BLaER1 (cell line): ENCODE measurements at regions not wholly inside any gene's neighbourhood (a gene's known extent, or its start where the extent isn't known, plus 50 kb on each side); places are given as distances from the start of the nearest gene placed in this dataset.

ENCODE experiments used
- H3K27ac ChIP-seq: shearing (Covaris generic); formaldehyde crosslinking; 2 replicates; pipeline ENCODE4 v1.8.1; 2022
- H3K27me3 ChIP-seq: shearing (Covaris generic); formaldehyde crosslinking; 2 replicates; pipeline ENCODE4 v1.8.1; 2022
- H3K36me3 ChIP-seq: shearing (Covaris generic); formaldehyde crosslinking; 2 replicates; pipeline ENCODE4 v1.8.1; 2022
- H3K4me1 ChIP-seq: shearing (Covaris generic); formaldehyde crosslinking; 2 replicates; pipeline ENCODE4 v1.8.1; 2022
- H3K4me2 ChIP-seq: shearing (Covaris generic); formaldehyde crosslinking; 2 replicates; pipeline ENCODE4 v1.8.1; 2022
- H3K4me3 ChIP-seq: shearing (Covaris generic); formaldehyde crosslinking; 2 replicates; pipeline ENCODE4 v1.8.1; 2022
- H3K9ac ChIP-seq: shearing (Covaris generic); formaldehyde crosslinking; 2 replicates; pipeline ENCODE4 v1.8.1; 2022
- H3K9me3 ChIP-seq: shearing (Covaris generic); formaldehyde crosslinking; 2 replicates; pipeline ENCODE4 v1.8.1; 2022
- H4K20me1 ChIP-seq: shearing (Covaris generic); formaldehyde crosslinking; 2 replicates; pipeline ENCODE4 v1.8.1; 2022
- Cebpa-rat ChIP-seq: shearing (Covaris generic); IDR thresholded peaks from 2 replicates; pipeline ENCODE4 v1.8.1; 2022

DNA sequence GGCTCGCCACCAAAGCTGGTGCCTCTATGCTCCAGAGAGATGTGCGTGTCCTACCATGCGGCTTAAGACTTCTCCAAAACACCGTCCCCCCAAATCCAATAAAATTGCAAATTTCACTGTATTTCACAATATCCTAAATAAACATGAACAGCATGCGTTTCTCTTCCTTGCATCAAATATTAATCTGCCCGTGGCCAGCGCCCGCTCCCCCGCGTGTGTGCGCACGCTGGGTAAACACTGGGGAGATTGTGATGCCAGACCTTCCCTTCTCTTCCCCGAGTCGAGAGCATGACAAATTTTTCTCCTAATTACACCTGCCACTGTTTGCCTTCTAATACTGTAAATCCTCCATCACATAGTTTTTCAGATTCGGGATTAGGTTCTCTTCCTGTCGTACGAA lies 148.1 kb downstream of the MRM1 start:
- no peak overlapping the region for H3K4me2 ChIP-seq
- no peaks in the 10 kb centered on the region for H3K36me3 ChIP-seq
- H3K9me3 ChIP-seq, result no peaks in the 10 kb centered on the region
- H3K4me3 ChIP-seq, result no peak overlapping the region
- H3K27ac ChIP-seq, result no peak overlapping the region
- H4K20me1 ChIP-seq, result no peaks in the 10 kb centered on the region
- no peaks in the 10 kb centered on the region for H3K27me3 ChIP-seq
- H3K4me1 ChIP-seq, result no peaks in the 10 kb centered on the region
- no peak overlapping the region for H3K9ac ChIP-seq
- no peak for TF ChIP-seq Cebpa-rat

DNA sequence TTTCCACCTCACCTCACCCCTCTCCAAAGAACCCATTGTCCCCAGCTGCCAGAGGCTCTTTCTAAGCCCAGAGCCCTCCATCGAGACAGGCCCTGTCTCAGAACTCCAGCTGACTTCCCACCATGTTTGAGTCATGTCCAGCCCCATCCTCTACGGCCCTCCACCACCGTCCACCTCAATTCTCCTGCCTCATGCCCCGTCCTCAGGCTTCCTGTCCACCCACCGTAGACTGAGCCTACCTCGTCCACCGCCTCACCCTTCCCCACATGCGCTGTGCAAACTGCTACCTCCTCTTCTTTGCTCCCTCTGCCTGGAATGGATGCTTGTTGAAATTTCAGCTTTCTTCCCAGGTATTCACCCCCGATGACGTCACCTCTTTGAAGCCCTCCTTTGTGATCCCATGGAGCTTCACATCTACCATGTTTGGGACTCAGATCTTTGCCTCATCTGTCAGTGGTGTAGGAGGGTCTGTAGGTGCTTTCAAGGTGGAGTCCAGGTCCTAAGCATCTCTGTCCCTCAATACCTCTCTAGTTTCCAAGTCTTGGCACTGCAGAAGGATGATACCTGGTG lies 149.0 kb downstream of the MRM1 start:
- no peaks in the 10 kb centered on the region for H3K9me3 ChIP-seq
- no peak overlapping the region for H3K27ac ChIP-seq
- H3K9ac ChIP-seq, result no peak overlapping the region
- H3K4me1 ChIP-seq, result no peaks in the 10 kb centered on the region
- H4K20me1 ChIP-seq, result no peaks in the 10 kb centered on the region
- H3K4me2 ChIP-seq, result no peak overlapping the region
- H3K4me3 ChIP-seq, result no peak overlapping the region
- H3K27me3 ChIP-seq, result no peaks in the 10 kb centered on the region
- H3K36me3 ChIP-seq, result no peaks in the 10 kb centered on the region
- no peak for TF ChIP-seq Cebpa-rat

DNA sequence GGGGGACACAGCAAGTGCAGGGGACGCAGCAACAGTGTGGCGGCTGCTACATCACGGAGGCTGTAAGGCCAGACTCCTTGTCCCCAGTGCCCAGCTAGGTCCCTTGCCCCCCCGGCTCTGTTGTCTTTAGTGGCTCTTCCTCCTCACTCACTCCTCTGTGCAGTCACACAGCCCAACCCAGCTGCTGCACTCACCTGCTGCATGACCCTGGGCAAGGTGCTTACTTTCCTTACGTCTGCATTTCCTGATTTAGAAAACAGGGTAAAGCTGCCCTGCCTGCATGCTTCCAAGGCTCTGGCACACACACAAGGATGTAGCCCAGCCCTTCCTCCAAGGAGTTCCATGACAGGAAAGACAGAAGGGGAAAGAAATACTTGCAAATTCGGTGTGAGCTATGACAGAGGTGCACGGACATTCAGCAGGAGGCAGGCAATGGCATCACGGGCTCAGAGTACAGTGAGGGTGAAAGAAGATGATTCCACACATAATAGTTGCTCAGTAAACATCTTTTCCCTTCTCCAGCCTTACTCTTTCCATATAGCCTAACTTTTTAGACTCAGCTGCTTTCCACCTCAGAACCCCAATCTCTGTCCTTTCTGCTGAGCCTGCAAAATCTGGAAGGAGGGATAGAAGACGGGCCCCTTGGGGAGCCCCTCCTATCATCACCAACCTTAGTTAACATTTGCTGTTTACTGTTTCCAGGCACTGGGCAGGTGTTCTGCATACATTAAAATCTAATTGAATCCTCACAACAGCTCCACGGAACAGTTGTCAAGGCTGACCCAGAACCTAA lies 150.9 kb downstream of the MRM1 start:
- H3K9ac ChIP-seq, result no peak overlapping the region
- H3K4me1 ChIP-seq, result no peaks in the 10 kb centered on the region
- no peaks in the 10 kb centered on the region for H3K27me3 ChIP-seq
- TF ChIP-seq Cebpa-rat, result no peak
- no peaks in the 10 kb centered on the region for H3K9me3 ChIP-seq
- no peak overlapping the region for H3K4me2 ChIP-seq
- H3K4me3 ChIP-seq, result no peak overlapping the region
- H3K36me3 ChIP-seq, result no peaks in the 10 kb centered on the region
- no peaks in the 10 kb centered on the region for H4K20me1 ChIP-seq
- H3K27ac ChIP-seq, result no peak overlapping the region

DNA sequence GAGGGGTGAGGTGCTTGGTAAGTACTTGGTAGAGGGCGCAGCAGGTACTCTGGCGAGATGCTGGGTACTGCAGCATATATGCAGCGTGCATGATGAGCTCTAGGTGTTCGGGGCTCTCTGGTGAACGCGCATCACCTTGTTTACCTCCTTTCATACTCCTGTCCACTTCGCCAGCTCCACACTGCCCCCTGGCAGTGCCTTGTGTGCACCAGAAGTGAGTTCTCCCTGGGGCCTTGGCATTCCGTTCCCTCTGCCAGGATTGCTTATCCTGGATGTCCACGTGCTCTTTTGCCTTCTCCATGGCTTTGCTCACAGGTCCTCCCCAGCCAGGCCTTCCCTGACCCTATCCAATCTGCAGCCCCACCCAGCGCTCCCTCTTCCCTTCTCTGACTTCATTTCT lies 154.2 kb downstream of the MRM1 start:
- Histone ChIP-seq H3K4me2 (no peak overlapping the region), H3K27ac (no peak overlapping the region), H3K36me3 (no peaks in the 10 kb centered on the region), H3K4me3 (no peak overlapping the region), H3K27me3 (no peaks in the 10 kb centered on the region), H3K9ac (no peak overlapping the region), H3K4me1 (no peaks in the 10 kb centered on the region), H3K9me3 (no peaks in the 10 kb centered on the region), H4K20me1 (no peaks in the 10 kb centered on the region)
- TF ChIP-seq Cebpa-rat, result no peak

DNA sequence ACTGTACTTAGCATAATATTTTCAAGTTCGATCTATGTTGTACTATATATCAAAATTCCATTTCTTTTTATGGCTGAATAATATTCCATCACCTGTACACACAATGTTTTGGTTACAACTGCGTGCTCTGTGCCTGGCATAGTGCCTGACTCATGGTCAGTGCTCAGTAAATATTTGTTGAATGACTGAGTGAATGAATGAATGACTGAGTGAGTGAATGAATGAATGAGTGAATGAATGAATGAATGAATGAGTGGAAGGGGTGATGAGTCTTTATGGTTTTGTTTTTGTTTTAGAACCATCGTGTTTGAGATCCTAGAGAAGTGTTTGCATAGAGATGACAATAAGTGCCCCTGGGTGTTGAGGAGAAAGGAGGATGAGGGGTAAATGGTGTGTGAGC lies 155.3 kb downstream of the MRM1 start:
- H3K36me3 ChIP-seq, result no peaks in the 10 kb centered on the region
- no peaks in the 10 kb centered on the region for H3K27me3 ChIP-seq
- no peaks in the 10 kb centered on the region for H4K20me1 ChIP-seq
- no peak overlapping the region for H3K4me3 ChIP-seq
- H3K4me2 ChIP-seq, result no peak overlapping the region
- no peak for TF ChIP-seq Cebpa-rat
- H3K4me1 ChIP-seq, result 0 out of 2 replicates have a peak, but pooled peaks cover 4% of the 10 kb centered on the region
- no peak overlapping the region for H3K27ac ChIP-seq
- no peak overlapping the region for H3K9ac ChIP-seq
- no peaks in the 10 kb centered on the region for H3K9me3 ChIP-seq

DNA sequence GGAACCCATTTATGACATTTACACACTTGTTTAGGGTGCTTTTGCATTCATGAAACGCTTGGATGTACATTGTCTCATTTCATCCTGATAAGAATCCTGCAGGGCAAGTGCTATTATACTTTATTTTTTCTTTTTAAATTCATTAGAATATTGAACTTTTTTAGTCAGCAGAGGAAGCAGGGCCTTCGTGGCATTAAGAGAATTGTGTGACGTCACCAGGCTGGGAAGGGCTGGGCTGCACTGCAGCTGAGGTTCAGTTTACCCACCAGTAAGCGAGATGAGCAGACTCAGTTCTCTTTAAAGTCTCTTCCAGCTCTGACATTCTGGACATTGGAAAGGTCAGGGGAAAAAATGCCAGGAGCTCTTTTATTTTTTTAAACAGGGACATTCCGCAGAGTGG lies 159.0 kb downstream of the MRM1 start:
- no peak for TF ChIP-seq Cebpa-rat
- Histone ChIP-seq H3K4me3 (no peak overlapping the region), H3K27me3 (no peaks in the 10 kb centered on the region), H3K27ac (no peak overlapping the region), H3K36me3 (no peaks in the 10 kb centered on the region), H3K9ac (no peak overlapping the region), H3K9me3 (no peaks in the 10 kb centered on the region), H3K4me2 (no peak overlapping the region), H4K20me1 (no peaks in the 10 kb centered on the region), H3K4me1 (peaks cover 32% of the 10 kb centered on the region)

DNA sequence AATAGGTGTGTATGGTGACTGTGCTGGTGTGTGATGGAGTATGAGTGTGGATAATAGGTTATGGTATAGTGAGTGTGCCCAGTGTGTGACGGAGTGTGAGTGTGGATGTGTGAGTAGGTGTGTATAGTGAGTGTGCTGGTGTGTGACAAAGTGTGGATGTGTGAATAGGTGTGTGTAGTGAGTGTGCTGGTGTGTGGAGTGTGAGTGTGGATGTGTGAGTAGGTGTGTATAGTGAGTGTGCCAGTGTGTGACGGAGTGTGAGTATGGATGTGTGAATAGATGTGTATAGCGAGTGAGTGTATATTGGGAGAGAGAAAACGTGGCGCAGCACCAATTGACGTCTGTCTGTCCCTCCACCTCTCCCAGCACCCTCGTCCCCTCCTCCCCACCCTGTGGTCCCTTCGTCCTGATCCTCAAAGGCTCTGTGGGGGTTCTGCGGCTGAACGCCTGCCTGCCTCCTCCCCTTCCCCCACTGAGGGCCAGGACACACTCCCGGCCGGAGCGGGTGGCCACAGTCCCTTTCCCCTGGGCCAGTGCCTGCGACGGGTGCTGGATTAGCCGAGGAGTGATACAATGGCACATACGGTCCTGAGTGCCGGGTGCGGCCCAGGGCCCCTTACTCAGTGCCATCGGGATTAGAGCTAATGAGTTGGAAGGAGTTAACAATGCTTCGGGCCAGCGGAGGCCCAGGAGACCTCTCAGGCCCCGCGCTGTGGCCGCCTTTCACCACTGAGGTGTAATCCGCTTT lies 160.0 kb downstream of the MRM1 start:
- Histone ChIP-seq H4K20me1 (no peaks in the 10 kb centered on the region), H3K4me2 (no peak overlapping the region), H3K4me1 (peaks cover 33% of the 10 kb centered on the region), H3K36me3 (no peaks in the 10 kb centered on the region), H3K4me3 (no peak overlapping the region), H3K9ac (no peak overlapping the region), H3K27me3 (no peaks in the 10 kb centered on the region), H3K9me3 (no peaks in the 10 kb centered on the region), H3K27ac (no peak overlapping the region)
- TF ChIP-seq Cebpa-rat, result no peak

DNA sequence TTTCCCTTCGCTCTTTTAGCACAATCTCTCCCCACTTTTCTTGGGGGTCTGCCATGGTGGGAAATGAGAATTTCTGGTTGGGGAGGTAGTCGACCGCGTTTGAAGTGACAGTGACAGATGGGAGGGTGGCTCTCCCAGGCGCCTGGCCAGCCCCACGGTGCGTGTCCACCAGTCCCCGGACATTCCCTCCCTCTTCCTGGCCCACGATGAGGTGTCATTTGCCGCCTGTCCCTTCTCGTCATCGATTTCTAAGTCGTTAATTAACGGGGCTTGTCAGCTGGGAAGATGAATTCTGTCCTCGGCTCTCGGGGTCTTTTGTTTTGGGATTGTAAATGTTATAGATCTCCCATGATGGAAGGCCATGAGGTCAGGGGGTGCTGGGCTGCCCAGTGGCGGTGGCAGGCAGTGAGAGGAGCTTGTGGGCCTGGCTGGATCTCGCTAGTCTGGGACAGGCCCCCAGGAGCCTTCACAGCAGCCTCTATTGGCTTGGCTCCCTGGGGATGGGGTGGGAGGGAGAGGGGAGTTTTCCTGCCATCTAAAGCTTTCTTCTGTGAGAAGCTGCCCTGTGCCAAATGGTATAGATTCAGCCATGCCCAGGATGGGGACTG lies 164.2 kb downstream of the MRM1 start:
- Histone ChIP-seq H3K27me3 (no peaks in the 10 kb centered on the region), H3K9ac (no peak overlapping the region), H3K4me3 (no peak overlapping the region), H4K20me1 (no peaks in the 10 kb centered on the region), H3K36me3 (no peaks in the 10 kb centered on the region), H3K4me1 (peaks cover 33% of the 10 kb centered on the region), H3K9me3 (no peaks in the 10 kb centered on the region), H3K27ac (no peak overlapping the region), H3K4me2 (0 out of 2 replicates have a peak overlapping the region, but pooled peaks have one; percentile 7)
- TF ChIP-seq Cebpa-rat, result no peak

DNA sequence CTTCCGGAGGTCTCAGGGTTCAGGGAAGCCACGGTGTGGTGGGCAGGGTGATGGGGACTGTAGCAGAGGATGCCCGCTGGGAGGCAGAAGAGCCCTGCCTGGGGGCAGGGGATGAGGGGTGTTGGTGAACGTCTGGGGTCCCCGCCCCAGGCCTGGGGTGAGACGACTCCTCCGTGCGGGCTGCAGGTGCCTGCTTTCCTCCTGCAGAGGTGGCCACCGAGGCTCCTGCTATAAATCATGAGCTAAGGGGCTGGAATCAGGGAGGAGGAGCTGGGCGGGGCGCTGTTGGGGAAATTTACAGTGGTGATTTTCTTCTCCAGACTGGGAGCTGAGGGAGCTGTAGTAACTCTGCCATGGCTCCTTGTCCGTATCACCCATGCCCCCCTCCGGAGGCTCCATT lies 167.0 kb downstream of the MRM1 start:
- H3K27ac ChIP-seq, result no peak overlapping the region
- H3K9ac ChIP-seq, result no peak overlapping the region
- H3K4me1 ChIP-seq, result peaks cover 15% of the 10 kb centered on the region
- H3K36me3 ChIP-seq, result no peaks in the 10 kb centered on the region
- H3K4me2 ChIP-seq, result no peak overlapping the region
- no peak for TF ChIP-seq Cebpa-rat
- no peaks in the 10 kb centered on the region for H3K9me3 ChIP-seq
- no peaks in the 10 kb centered on the region for H3K27me3 ChIP-seq
- H3K4me3 ChIP-seq, result no peak overlapping the region
- H4K20me1 ChIP-seq, result no peaks in the 10 kb centered on the region

DNA sequence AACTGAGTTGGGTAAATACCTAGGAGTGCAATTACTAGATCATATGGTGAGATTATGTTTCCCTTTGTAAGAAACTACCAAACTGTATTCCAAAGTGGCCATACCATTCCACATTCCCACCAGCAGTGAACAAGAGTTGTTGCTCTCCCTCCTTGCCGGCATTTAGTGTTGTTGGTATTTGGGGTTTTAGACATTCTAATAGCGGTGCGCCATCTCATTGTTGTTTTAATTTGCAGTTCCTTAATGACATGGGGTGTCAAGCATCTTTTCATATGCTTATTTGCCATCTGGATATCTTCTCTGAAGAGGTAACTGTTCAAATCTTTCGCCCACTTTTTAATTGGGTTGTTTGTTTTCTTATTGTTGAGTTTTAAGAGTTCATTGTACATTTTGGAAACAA lies 164.2 kb upstream of the LHX1 start:
- Histone ChIP-seq H3K4me1 (no peaks in the 10 kb centered on the region), H3K9me3 (no peaks in the 10 kb centered on the region), H3K4me3 (no peak overlapping the region), H3K4me2 (no peak overlapping the region), H3K36me3 (no peaks in the 10 kb centered on the region), H3K9ac (no peak overlapping the region), H3K27ac (no peak overlapping the region), H4K20me1 (peaks cover 7% of the 10 kb centered on the region; the same call in 1 of the 2 replicates), H3K27me3 (no peaks in the 10 kb centered on the region)
- TF ChIP-seq Cebpa-rat, result no peak
